ENCODE measurements at regions not wholly inside any gene's neighbourhood (a gene's known extent, or its start where the extent isn't known, plus 50 kb on each side); places are given as distances from the start of the nearest gene placed in this dataset.

DNA sequence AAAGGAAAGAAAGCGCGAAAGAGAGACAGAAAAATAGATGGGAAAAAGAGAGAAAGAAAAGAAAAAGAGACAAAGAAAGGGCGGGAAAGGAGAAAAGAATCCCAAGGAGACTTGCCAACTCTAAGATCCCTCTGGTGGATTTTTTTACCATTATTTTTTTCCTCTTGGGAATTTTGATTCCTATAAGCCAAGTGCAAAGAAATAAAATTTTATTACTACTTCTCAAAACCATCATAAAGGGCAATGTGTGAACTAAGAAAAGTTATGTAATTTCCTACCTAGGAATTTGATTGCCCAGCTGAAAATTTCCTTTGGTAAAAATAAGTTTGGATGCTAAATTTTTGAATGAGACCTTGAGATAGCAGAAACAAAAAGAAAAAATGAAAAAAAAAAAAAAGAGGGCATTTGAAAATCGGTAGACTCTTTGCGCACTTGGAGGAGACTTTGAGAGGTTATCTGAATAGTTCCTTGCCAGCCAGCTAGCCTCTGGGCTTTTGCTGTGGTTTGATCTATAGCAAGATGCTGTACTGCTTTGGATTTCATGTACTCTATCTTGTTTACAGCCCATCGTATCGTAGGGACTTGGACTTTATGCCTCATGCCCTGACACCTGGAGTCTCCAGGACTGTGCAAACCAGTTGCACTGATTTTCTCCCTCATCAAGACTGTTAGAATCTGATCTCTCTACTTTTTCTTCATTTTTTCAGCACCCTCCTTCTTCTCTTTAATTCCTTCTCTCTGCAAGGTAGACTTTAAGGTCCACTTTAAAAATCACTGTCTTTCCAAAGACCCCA lies 535.4 kb upstream of the MKI67 start:
- DNase-seq (ENCODE audit: extremely low spot score, unreplicated experiment): no peak
- H3K9me3 Mint-ChIP-seq: peaks cover 5% of the 10 kb centered on the region
- no peak overlapping the region for H3K27ac Mint-ChIP-seq
- no peaks in the 10 kb centered on the region for H3K4me1 Mint-ChIP-seq (ENCODE audit: unreplicated experiment)
- no peak for TF ChIP-seq CTCF (conservative IDR thresholded peaks at IDR 0.05)
- no peaks in the 10 kb centered on the region for H3K36me3 Mint-ChIP-seq
- peaks cover 6% of the 10 kb centered on the region for H3K27me3 Mint-ChIP-seq
- no peak overlapping the region for H3K4me3 Mint-ChIP-seq

GRCh38 chr10:128662520-128662919 lies 536.3 kb upstream of the MKI67 start:
- no peak overlapping the region for H3K4me3 Mint-ChIP-seq
- peaks cover 6% of the 10 kb centered on the region for H3K27me3 Mint-ChIP-seq

DNA sequence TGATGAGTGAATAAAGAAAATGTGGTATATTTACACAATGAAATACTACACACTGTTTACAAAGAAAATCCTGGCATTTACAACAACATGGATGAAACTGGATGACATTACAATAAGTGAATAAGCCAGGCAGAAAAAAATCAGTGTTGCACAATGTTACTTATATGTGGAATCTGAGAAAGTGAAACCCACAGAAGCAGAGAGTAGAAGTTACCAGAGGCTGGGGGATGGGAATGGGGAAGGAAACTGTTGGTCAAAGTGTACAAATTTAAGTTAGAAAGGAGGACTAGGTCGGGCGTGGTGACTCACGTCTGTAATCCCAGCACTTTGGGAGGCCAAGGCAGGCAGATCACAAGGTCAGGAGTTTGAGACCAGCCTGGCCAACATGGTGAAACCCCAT lies 538.5 kb upstream of the MKI67 start:
- Mint-ChIP-seq H3K27ac (no peak overlapping the region), H3K36me3 (no peaks in the 10 kb centered on the region), H3K9me3 (peaks cover 5% of the 10 kb centered on the region), H3K27me3 (peaks cover 5% of the 10 kb centered on the region), H3K4me3 (no peak overlapping the region), H3K4me1 (ENCODE audit: unreplicated experiment) (no peaks in the 10 kb centered on the region)
- TF ChIP-seq CTCF (conservative IDR thresholded peaks at IDR 0.05): no peak
- no peak for DNase-seq (ENCODE audit: extremely low spot score, unreplicated experiment)

More at GRCh38 chr10:128662520-128662919, 536.3 kb upstream of the MKI67 start:
- no peak for DNase-seq (ENCODE audit: extremely low spot score, unreplicated experiment)
- Mint-ChIP-seq H3K4me1 (ENCODE audit: unreplicated experiment) (no peaks in the 10 kb centered on the region), H3K9me3 (peaks cover 5% of the 10 kb centered on the region), H3K36me3 (no peaks in the 10 kb centered on the region), H3K27ac (no peak overlapping the region)
- TF ChIP-seq CTCF (conservative IDR thresholded peaks at IDR 0.05): no peak

DNA sequence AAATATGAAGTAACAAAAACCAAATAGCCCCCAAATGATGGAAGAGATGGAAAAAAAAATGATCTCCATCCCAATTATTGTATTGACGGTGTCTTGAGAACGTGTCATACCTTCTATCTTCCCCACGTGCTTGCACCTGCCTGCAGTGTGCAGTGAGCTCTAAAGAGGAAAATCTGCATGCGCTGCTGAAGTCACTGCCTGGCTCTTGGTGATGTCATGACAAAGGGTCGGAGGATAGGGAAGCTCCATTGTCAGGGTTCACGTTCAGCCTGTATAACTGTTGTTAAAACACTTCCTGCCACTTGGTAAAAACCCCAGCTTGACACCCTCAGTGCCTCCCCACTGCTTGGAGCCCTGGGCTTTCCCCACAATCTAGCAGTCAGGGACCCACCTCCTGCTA lies 549.2 kb upstream of the MKI67 start:
- DNase-seq (ENCODE audit: extremely low spot score, unreplicated experiment): no peak
- H3K36me3 Mint-ChIP-seq: no peaks in the 10 kb centered on the region
- no peak overlapping the region for H3K4me3 Mint-ChIP-seq
- H3K27me3 Mint-ChIP-seq: peaks cover 14% of the 10 kb centered on the region
- H3K9me3 Mint-ChIP-seq: no peaks in the 10 kb centered on the region
- H3K4me1 Mint-ChIP-seq (ENCODE audit: unreplicated experiment): no peaks in the 10 kb centered on the region
- TF ChIP-seq CTCF (conservative IDR thresholded peaks at IDR 0.05): no peak
- no peak overlapping the region for H3K27ac Mint-ChIP-seq

GRCh38 chr10:128680116-128680515 lies 553.9 kb upstream of the MKI67 start:
- Mint-ChIP-seq H3K9me3 (no peaks in the 10 kb centered on the region), H3K4me3 (no peak overlapping the region), H3K36me3 (no peaks in the 10 kb centered on the region), H3K27ac (no peak overlapping the region), H3K4me1 (ENCODE audit: unreplicated experiment) (peaks cover 6% of the 10 kb centered on the region), H3K27me3 (peaks cover 24% of the 10 kb centered on the region)
- TF ChIP-seq CTCF (conservative IDR thresholded peaks at IDR 0.05): no peak
- DNase-seq (ENCODE audit: extremely low spot score, unreplicated experiment): no peak

Measured in type B pancreatic cell (in vitro differentiated cells).